ENCODE measurements at regions not wholly inside any gene's neighbourhood (a gene's known extent, or its start where the extent isn't known, plus 50 kb on each side); places are given as distances from the start of the nearest gene placed in this dataset.

DNA sequence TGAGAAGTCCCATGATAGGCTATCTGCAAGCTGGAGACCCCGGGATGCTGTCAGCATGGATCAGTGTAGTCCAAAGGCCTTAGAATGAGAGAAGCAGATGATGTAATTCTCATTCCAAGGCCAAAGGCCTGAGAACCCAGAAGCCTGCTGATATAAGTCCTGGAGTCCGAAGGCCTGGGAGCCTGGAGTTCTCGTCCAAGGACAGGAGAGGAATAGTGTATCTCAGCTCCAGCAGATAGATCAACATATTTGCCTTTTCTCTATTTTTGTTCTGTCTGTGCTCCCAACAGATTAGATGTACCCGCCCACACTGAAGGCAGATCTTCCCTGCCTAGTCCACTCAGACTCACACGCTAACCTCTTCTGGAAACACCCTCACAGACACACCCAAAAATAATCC, 454.9 kb upstream of the CHAC2 start:
- H3K4me1 Mint-ChIP-seq, result peaks cover 4% of the 10 kb centered on the region
- TF ChIP-seq, protein P1, sequence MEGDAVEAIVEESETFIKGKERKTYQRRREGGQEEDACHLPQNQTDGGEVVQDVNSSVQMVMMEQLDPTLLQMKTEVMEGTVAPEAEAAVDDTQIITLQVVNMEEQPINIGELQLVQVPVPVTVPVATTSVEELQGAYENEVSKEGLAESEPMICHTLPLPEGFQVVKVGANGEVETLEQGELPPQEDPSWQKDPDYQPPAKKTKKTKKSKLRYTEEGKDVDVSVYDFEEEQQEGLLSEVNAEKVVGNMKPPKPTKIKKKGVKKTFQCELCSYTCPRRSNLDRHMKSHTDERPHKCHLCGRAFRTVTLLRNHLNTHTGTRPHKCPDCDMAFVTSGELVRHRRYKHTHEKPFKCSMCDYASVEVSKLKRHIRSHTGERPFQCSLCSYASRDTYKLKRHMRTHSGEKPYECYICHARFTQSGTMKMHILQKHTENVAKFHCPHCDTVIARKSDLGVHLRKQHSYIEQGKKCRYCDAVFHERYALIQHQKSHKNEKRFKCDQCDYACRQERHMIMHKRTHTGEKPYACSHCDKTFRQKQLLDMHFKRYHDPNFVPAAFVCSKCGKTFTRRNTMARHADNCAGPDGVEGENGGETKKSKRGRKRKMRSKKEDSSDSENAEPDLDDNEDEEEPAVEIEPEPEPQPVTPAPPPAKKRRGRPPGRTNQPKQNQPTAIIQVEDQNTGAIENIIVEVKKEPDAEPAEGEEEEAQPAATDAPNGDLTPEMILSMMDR (IDR thresholded peaks at IDR 0.05), result no peak
- no peak overlapping the region for H3K27ac Mint-ChIP-seq
- no peak overlapping the region for H3K4me3 Mint-ChIP-seq
- no peaks in the 10 kb centered on the region for H3K36me3 Mint-ChIP-seq (ENCODE audit: low read depth)
- H3K9me3 Mint-ChIP-seq, result no peaks in the 10 kb centered on the region
- H3K27me3 Mint-ChIP-seq (ENCODE audit: low read depth, poor library complexity), result no peaks in the 10 kb centered on the region
- DNase-seq, result no peak

GRCh38 chr2:53312181-53312580, 455.4 kb upstream of the CHAC2 start:
- H3K36me3 Mint-ChIP-seq (ENCODE audit: low read depth), result no peaks in the 10 kb centered on the region
- DNase-seq, result no peak
- H3K27me3 Mint-ChIP-seq (ENCODE audit: low read depth, poor library complexity), result no peaks in the 10 kb centered on the region
- no peak overlapping the region for H3K27ac Mint-ChIP-seq
- TF ChIP-seq, protein P1 (IDR thresholded peaks at IDR 0.05), result no peak
- H3K9me3 Mint-ChIP-seq, result no peaks in the 10 kb centered on the region
- H3K4me3 Mint-ChIP-seq, result no peak overlapping the region
- H3K4me1 Mint-ChIP-seq, result peaks cover 4% of the 10 kb centered on the region

GRCh38 chr2:53303012-53303578, 464.5 kb upstream of the CHAC2 start:
- H3K27me3 Mint-ChIP-seq (ENCODE audit: low read depth, poor library complexity), result peaks cover 9% of the 10 kb centered on the region
- no peaks in the 10 kb centered on the region for H3K36me3 Mint-ChIP-seq (ENCODE audit: low read depth)
- no peak for DNase-seq
- no peak overlapping the region for H3K4me3 Mint-ChIP-seq
- no peaks in the 10 kb centered on the region for H3K4me1 Mint-ChIP-seq
- H3K9me3 Mint-ChIP-seq, result no peaks in the 10 kb centered on the region
- H3K27ac Mint-ChIP-seq, result no peak overlapping the region
- TF ChIP-seq, protein P1 (IDR thresholded peaks at IDR 0.05), result no peak

GRCh38 chr2:53302455-53302854, 465.1 kb upstream of the CHAC2 start:
- Mint-ChIP-seq H3K4me1 (no peaks in the 10 kb centered on the region), H3K27ac (no peak overlapping the region), H3K9me3 (peaks cover 3% of the 10 kb centered on the region), H3K36me3 (ENCODE audit: low read depth) (no peaks in the 10 kb centered on the region), H3K27me3 (ENCODE audit: low read depth, poor library complexity) (peaks cover 9% of the 10 kb centered on the region), H3K4me3 (no peak overlapping the region)
- DNase-seq, result no peak
- TF ChIP-seq, protein P1 (IDR thresholded peaks at IDR 0.05), result no peak

DNA sequence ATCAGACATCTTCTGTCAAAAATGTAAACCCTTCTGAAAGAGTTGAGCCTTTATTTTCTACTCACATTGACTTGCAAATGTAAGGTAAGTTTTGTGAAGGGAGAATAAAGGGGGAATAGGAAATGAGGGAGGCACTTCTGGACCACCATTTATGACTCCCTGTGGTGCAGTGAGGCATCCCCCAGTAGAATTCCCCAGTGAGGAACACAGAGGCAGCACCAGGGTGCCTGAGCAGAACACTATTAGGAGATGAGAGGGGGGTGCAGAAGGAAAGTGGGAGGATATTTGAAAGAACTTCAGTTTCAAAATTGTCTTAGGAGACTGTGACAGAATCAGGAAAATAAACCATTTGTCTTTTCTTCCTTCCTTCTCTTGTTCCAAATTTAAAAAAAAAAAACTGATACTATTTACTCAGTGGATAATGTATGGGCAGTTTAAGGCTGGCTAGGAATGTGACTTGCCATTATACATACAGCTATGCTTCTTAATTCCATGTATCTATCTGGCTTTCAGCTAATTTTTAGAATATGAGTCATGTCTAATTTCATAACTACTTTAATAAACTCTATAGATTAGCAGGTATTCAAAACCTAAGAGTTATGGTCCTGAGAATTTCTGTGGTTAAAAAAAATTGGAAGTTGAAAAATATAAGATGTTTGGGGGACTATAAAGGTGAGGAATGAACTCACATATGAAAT, 478.1 kb upstream of the CHAC2 start:
- no peak overlapping the region for H3K4me3 Mint-ChIP-seq
- DNase-seq, result no peak
- H3K4me1 Mint-ChIP-seq, result peaks cover 13% of the 10 kb centered on the region
- no peaks in the 10 kb centered on the region for H3K36me3 Mint-ChIP-seq (ENCODE audit: low read depth)
- peaks cover 6% of the 10 kb centered on the region for H3K27me3 Mint-ChIP-seq (ENCODE audit: low read depth, poor library complexity)
- TF ChIP-seq, protein P1 (IDR thresholded peaks at IDR 0.05), result no peak
- H3K9me3 Mint-ChIP-seq, result no peaks in the 10 kb centered on the region
- no peak overlapping the region for H3K27ac Mint-ChIP-seq

DNA sequence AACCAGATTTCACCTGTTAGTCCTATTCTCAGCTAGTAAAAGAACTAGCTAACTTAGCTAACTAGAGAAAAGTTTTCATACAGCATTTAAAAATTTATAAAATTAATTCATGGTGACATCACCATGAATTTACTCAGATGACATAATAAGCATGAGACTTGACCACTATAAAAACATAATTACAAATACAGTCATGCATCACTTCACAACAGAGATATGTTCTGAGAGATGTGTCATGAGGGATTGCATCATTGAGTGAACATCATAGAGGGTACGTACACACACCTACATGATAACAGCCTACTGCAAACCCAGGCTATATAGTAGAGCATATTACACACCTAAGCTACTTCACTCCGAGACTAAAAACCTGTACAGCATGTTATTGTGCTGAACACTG, 481.3 kb upstream of the CHAC2 start:
- DNase-seq, result no peak
- H3K9me3 Mint-ChIP-seq, result no peaks in the 10 kb centered on the region
- no peak overlapping the region for H3K4me3 Mint-ChIP-seq
- H3K4me1 Mint-ChIP-seq, result peaks cover 17% of the 10 kb centered on the region
- TF ChIP-seq, protein P1 (IDR thresholded peaks at IDR 0.05), result no peak
- H3K36me3 Mint-ChIP-seq (ENCODE audit: low read depth), result no peaks in the 10 kb centered on the region
- H3K27ac Mint-ChIP-seq, result no peak overlapping the region
- peaks cover 2% of the 10 kb centered on the region for H3K27me3 Mint-ChIP-seq (ENCODE audit: low read depth, poor library complexity)
